ENCODE measurements at regions not wholly inside any gene's neighbourhood (a gene's known extent, or its start where the extent isn't known, plus 50 kb on each side); places are given as distances from the start of the nearest gene placed in this dataset.

- TF ChIP-seq POLR2A (IDR thresholded peaks at IDR 0.05; ENCODE audit: extremely low read depth, insufficient read length) (no peak), MAX (IDR thresholded peaks at IDR 0.05; ENCODE audit: low read depth, low read length) (no peak), MYC (IDR thresholded peaks at IDR 0.05; ENCODE audit: low read depth, low read length) (no peak)
- TF ChIP-seq, protein P1, sequence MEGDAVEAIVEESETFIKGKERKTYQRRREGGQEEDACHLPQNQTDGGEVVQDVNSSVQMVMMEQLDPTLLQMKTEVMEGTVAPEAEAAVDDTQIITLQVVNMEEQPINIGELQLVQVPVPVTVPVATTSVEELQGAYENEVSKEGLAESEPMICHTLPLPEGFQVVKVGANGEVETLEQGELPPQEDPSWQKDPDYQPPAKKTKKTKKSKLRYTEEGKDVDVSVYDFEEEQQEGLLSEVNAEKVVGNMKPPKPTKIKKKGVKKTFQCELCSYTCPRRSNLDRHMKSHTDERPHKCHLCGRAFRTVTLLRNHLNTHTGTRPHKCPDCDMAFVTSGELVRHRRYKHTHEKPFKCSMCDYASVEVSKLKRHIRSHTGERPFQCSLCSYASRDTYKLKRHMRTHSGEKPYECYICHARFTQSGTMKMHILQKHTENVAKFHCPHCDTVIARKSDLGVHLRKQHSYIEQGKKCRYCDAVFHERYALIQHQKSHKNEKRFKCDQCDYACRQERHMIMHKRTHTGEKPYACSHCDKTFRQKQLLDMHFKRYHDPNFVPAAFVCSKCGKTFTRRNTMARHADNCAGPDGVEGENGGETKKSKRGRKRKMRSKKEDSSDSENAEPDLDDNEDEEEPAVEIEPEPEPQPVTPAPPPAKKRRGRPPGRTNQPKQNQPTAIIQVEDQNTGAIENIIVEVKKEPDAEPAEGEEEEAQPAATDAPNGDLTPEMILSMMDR (IDR thresholded peaks at IDR 0.05; ENCODE audit: low read depth, low read length) = no peak
Measured at GRCh38 chr7:41065663-41066062, 637.2 kb downstream of the INHBA start.
